Neural progenitor cell (in vitro differentiated cells): ENCODE measurements at regions not wholly inside any gene's neighbourhood (a gene's known extent, or its start where the extent isn't known, plus 50 kb on each side); places are given as distances from the start of the nearest gene placed in this dataset.

Experiments
- EZH2 ChIP-seq: fragments of 200-600 bp; sonication (generic); IDR thresholded peaks from 2 replicates; pipeline ENCODE4 v1.6.1; 2017; ENCODE audit warnings: antibody characterized with exemption, mild to moderate bottlenecking, moderate library complexity
- TF ChIP-seq, protein P1 (sequence below): fragments of 200-600 bp; sonication (generic); IDR thresholded peaks from 2 replicates; pipeline ENCODE4 v1.5.1; 2017; ENCODE audit warnings: antibody characterized with exemption, mild to moderate bottlenecking

GRCh38 chr10:57919864-57920263 is 347.8 kb downstream of the IPMK start:
- TF ChIP-seq, protein P1, sequence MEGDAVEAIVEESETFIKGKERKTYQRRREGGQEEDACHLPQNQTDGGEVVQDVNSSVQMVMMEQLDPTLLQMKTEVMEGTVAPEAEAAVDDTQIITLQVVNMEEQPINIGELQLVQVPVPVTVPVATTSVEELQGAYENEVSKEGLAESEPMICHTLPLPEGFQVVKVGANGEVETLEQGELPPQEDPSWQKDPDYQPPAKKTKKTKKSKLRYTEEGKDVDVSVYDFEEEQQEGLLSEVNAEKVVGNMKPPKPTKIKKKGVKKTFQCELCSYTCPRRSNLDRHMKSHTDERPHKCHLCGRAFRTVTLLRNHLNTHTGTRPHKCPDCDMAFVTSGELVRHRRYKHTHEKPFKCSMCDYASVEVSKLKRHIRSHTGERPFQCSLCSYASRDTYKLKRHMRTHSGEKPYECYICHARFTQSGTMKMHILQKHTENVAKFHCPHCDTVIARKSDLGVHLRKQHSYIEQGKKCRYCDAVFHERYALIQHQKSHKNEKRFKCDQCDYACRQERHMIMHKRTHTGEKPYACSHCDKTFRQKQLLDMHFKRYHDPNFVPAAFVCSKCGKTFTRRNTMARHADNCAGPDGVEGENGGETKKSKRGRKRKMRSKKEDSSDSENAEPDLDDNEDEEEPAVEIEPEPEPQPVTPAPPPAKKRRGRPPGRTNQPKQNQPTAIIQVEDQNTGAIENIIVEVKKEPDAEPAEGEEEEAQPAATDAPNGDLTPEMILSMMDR, result no peak
- TF ChIP-seq EZH2, result no peak
